Activated naive CD8-positive, alpha-beta T cell treated with anti-CD3 and anti-CD28 coated beads for 36 hours (primary cell): ENCODE measurements at regions not wholly inside any gene's neighbourhood (a gene's known extent, or its start where the extent isn't known, plus 50 kb on each side); places are given as distances from the start of the nearest gene placed in this dataset.
"Not testable (repeated sequence)": the region's sequence is repeated elsewhere in the genome, so short reads cannot be mapped to it uniquely, and the experiment has no call there.

Source experiments
- DNase-seq: peaks from one replicate; pipeline ENCODE4 v3.0.0; 2021
- H3K27ac Mint-ChIP-seq: one replicate; pipeline ENCODE4 v1.8.0; 2022; ENCODE audit warnings: mild to moderate bottlenecking, moderate library complexity, mixed read lengths
- H3K27me3 Mint-ChIP-seq: one replicate; pipeline ENCODE4 v1.8.0; 2022; ENCODE audit warnings: mild to moderate bottlenecking, mixed read lengths
- H3K36me3 Mint-ChIP-seq: one replicate; pipeline ENCODE4 v1.8.0; 2021; ENCODE audit warnings: mild to moderate bottlenecking, mixed read lengths
- H3K4me1 Mint-ChIP-seq: one replicate; pipeline ENCODE4 v1.8.0; 2021; ENCODE audit warnings: mixed read lengths
- H3K4me3 Mint-ChIP-seq: one replicate; pipeline ENCODE4 v1.8.0; 2022; ENCODE audit warnings: mild to moderate bottlenecking, moderate library complexity, mixed read lengths
- H3K9me3 Mint-ChIP-seq: one replicate; pipeline ENCODE4 v1.8.0; 2022; ENCODE audit warnings: mixed read lengths

GRCh38 chr6:144661116-144661806 lies 376.1 kb downstream of the UTRN start:
- DNase-seq = no peak
- Mint-ChIP-seq H3K36me3 (peaks cover under 1% of the 10 kb centered on the region), H3K27me3 (no peaks in the 10 kb centered on the region), H3K4me3 (no peak overlapping the region), H3K9me3 (no peaks in the 10 kb centered on the region), H3K4me1 (peaks cover 47% of the 10 kb centered on the region), H3K27ac (no peak overlapping the region)

- Mint-ChIP-seq H3K27me3 (no peaks in the 10 kb centered on the region), H3K27ac (no peak overlapping the region), H3K36me3 (peaks cover 11% of the 10 kb centered on the region), H3K4me1 (peaks cover 46% of the 10 kb centered on the region), H3K4me3 (no peak overlapping the region), H3K9me3 (peaks cover 4% of the 10 kb centered on the region)
- no peak for DNase-seq
Measured at GRCh38 chr6:144662812-144663365, 377.8 kb downstream of the UTRN start.

GRCh38 chr6:144664281-144664680 lies 379.1 kb downstream of the UTRN start:
- H3K36me3 Mint-ChIP-seq = peaks cover 13% of the 10 kb centered on the region
- no peak overlapping the region for H3K27ac Mint-ChIP-seq
- DNase-seq = no peak
- H3K4me1 Mint-ChIP-seq = peaks cover 37% of the 10 kb centered on the region
- H3K27me3 Mint-ChIP-seq = no peaks in the 10 kb centered on the region
- no peak overlapping the region for H3K4me3 Mint-ChIP-seq
- peaks cover 4% of the 10 kb centered on the region for H3K9me3 Mint-ChIP-seq

GRCh38 chr6:144664947-144665346 lies 379.8 kb downstream of the UTRN start:
- H3K36me3 Mint-ChIP-seq = peaks cover 18% of the 10 kb centered on the region
- no peak overlapping the region for H3K27ac Mint-ChIP-seq
- no peaks in the 10 kb centered on the region for H3K27me3 Mint-ChIP-seq
- H3K9me3 Mint-ChIP-seq = peaks cover 9% of the 10 kb centered on the region
- DNase-seq = no peak
- H3K4me1 Mint-ChIP-seq = peaks cover 31% of the 10 kb centered on the region
- no peak overlapping the region for H3K4me3 Mint-ChIP-seq

- Mint-ChIP-seq H3K36me3 (peaks cover 27% of the 10 kb centered on the region), H3K27me3 (no peaks in the 10 kb centered on the region), H3K4me1 (peaks cover 25% of the 10 kb centered on the region), H3K27ac (no peak overlapping the region), H3K9me3 (peaks cover 20% of the 10 kb centered on the region), H3K4me3 (no peak overlapping the region)
- DNase-seq = no peak
Measured at GRCh38 chr6:144665932-144666450, 380.9 kb downstream of the UTRN start.

GRCh38 chr6:144666781-144667180 lies 381.6 kb downstream of the UTRN start:
- peaks cover 23% of the 10 kb centered on the region for H3K9me3 Mint-ChIP-seq
- H3K27me3 Mint-ChIP-seq = no peaks in the 10 kb centered on the region
- H3K36me3 Mint-ChIP-seq = peaks cover 33% of the 10 kb centered on the region
- H3K27ac Mint-ChIP-seq = no peak overlapping the region
- no peak for DNase-seq
- H3K4me3 Mint-ChIP-seq = no peak overlapping the region
- H3K4me1 Mint-ChIP-seq = peaks cover 25% of the 10 kb centered on the region

- Mint-ChIP-seq H3K9me3 (peaks cover 32% of the 10 kb centered on the region), H3K36me3 (peaks cover 42% of the 10 kb centered on the region), H3K27me3 (no peaks in the 10 kb centered on the region), H3K4me1 (peaks cover 33% of the 10 kb centered on the region), H3K4me3 (no peak overlapping the region), H3K27ac (no peak overlapping the region)
- DNase-seq = no peak
Measured at GRCh38 chr6:144667532-144668503, 382.7 kb downstream of the UTRN start.

- H3K27ac Mint-ChIP-seq, H3K4me3 Mint-ChIP-seq: not testable (repeated sequence)
- peaks cover 56% of the 10 kb centered on the region for H3K36me3 Mint-ChIP-seq
Measured at GRCh38 chr6:144670259-144670658, 385.1 kb downstream of the UTRN start.

GRCh38 chr6:144673807-144674206 lies 388.7 kb downstream of the UTRN start:
- H3K27ac Mint-ChIP-seq = no peak overlapping the region
- DNase-seq = no peak
- H3K36me3 Mint-ChIP-seq = peaks cover 57% of the 10 kb centered on the region
- peaks cover 41% of the 10 kb centered on the region for H3K9me3 Mint-ChIP-seq
- no peaks in the 10 kb centered on the region for H3K27me3 Mint-ChIP-seq
- peaks cover 19% of the 10 kb centered on the region for H3K4me1 Mint-ChIP-seq
- no peak overlapping the region for H3K4me3 Mint-ChIP-seq

More at GRCh38 chr6:144670259-144670658, 385.1 kb downstream of the UTRN start:
- H3K9me3 Mint-ChIP-seq = peaks cover 42% of the 10 kb centered on the region
- DNase-seq, H3K27me3 Mint-ChIP-seq: not testable (repeated sequence)
- peaks cover 23% of the 10 kb centered on the region for H3K4me1 Mint-ChIP-seq

GRCh38 chr6:144675231-144675861 lies 390.2 kb downstream of the UTRN start:
- H3K36me3 Mint-ChIP-seq = peaks cover 49% of the 10 kb centered on the region
- H3K4me3 Mint-ChIP-seq = no peak overlapping the region
- DNase-seq = peak; percentile 10
- H3K27ac Mint-ChIP-seq = no peak overlapping the region
- peaks cover 19% of the 10 kb centered on the region for H3K4me1 Mint-ChIP-seq
- peaks cover 32% of the 10 kb centered on the region for H3K9me3 Mint-ChIP-seq
- no peaks in the 10 kb centered on the region for H3K27me3 Mint-ChIP-seq

- H3K27ac Mint-ChIP-seq, DNase-seq, H3K27me3 Mint-ChIP-seq, H3K4me3 Mint-ChIP-seq: not testable (repeated sequence)
- Mint-ChIP-seq H3K9me3 (peaks cover 25% of the 10 kb centered on the region), H3K36me3 (peaks cover 49% of the 10 kb centered on the region), H3K4me1 (peaks cover 19% of the 10 kb centered on the region)
Measured at GRCh38 chr6:144676310-144676709, 391.2 kb downstream of the UTRN start.

GRCh38 chr6:144677263-144677662 lies 392.1 kb downstream of the UTRN start:
- not testable (repeated sequence) for H3K27me3 Mint-ChIP-seq, H3K4me3 Mint-ChIP-seq, H3K27ac Mint-ChIP-seq, DNase-seq
- H3K4me1 Mint-ChIP-seq = peaks cover 16% of the 10 kb centered on the region
- H3K9me3 Mint-ChIP-seq = peaks cover 19% of the 10 kb centered on the region
- H3K36me3 Mint-ChIP-seq = peaks cover 46% of the 10 kb centered on the region

GRCh38 chr6:144678844-144679243 lies 393.7 kb downstream of the UTRN start:
- Mint-ChIP-seq H3K27ac (no peak overlapping the region), H3K4me3 (no peak overlapping the region), H3K9me3 (peaks cover 9% of the 10 kb centered on the region), H3K36me3 (peaks cover 48% of the 10 kb centered on the region), H3K27me3 (no peaks in the 10 kb centered on the region), H3K4me1 (peaks cover 11% of the 10 kb centered on the region)
- DNase-seq = no peak

GRCh38 chr6:144681334-144681733 lies 396.2 kb downstream of the UTRN start:
- Mint-ChIP-seq H3K27ac (no peak overlapping the region), H3K9me3 (peaks cover 20% of the 10 kb centered on the region), H3K27me3 (no peaks in the 10 kb centered on the region), H3K4me3 (no peak overlapping the region), H3K4me1 (peaks cover 2% of the 10 kb centered on the region), H3K36me3 (peaks cover 60% of the 10 kb centered on the region)
- DNase-seq = no peak
